GM12878 (cell line): ENCODE measurements at regions not wholly inside any gene's neighbourhood (a gene's known extent, or its start where the extent isn't known, plus 50 kb on each side); places are given as distances from the start of the nearest gene placed in this dataset.

Experiments
- FOXK2 ChIP-seq: fragments of 450-650 bp; IDR thresholded peaks from 2 replicates; pipeline ENCODE4 v1.6.1; 2017; ENCODE audit warnings: mild to moderate bottlenecking, moderate library complexity
- JUNB ChIP-seq: IDR thresholded peaks from 2 replicates; pipeline ENCODE4 v1.6.1; 2016; ENCODE audit warnings: antibody characterized with exemption, mild to moderate bottlenecking
- KAT2A ChIP-seq: conservative IDR thresholded peaks from 2 replicates; pipeline ENCODE4 v1.6.1; 2011; ENCODE audit warnings: low read depth, low read length; ENCODE audit not compliant: control insufficient read depth
- NRF1 ChIP-seq: conservative IDR thresholded peaks from 2 replicates; pipeline ENCODE4 v1.6.1; 2011; ENCODE audit warnings: mild to moderate bottlenecking, low read depth, low read length, improper control_type of control experiment
- POLR2AphosphoS5 ChIP-seq: IDR thresholded peaks from 2 replicates; pipeline ENCODE4 v1.6.1; 2011; ENCODE audit warnings: mild to moderate bottlenecking, low read length, inconsistent platforms
- RAD21 ChIP-seq: IDR thresholded peaks from 2 replicates; pipeline ENCODE4 v1.6.1; 2011; ENCODE audit warnings: mild to moderate bottlenecking, low read depth, low read length, moderate library complexity; ENCODE audit not compliant: insufficient read depth
- RAD51 ChIP-seq: fragments of 450-650 bp; IDR thresholded peaks from 2 replicates; pipeline ENCODE4 v1.6.1; 2016; ENCODE audit warnings: moderate library complexity, mild to moderate bottlenecking, inconsistent platforms
- RFX5 ChIP-seq: IDR thresholded peaks from 2 replicates; pipeline ENCODE4 v1.6.1; 2011; ENCODE audit warnings: low read depth, low read length, improper control_type of control experiment
- SMC3 ChIP-seq: IDR thresholded peaks from 2 replicates; pipeline ENCODE4 v1.6.1; 2011; ENCODE audit warnings: low read length, improper control_type of control experiment, borderline replicate concordance
- ZNF274 ChIP-seq: IDR thresholded peaks from one replicate; pipeline ENCODE4 v1.8.0; 2011; ENCODE audit not compliant: insufficient read length, insufficient read depth
- TF ChIP-seq, protein P1 (sequence below): fragments of 450-650 bp; formaldehyde crosslinking; IDR thresholded peaks from 2 replicates; pipeline ENCODE4 v1.4.0; 2020; ENCODE audit warnings: mild to moderate bottlenecking, moderate library complexity
- TF ChIP-seq, protein P2 (sequence below): IDR thresholded peaks from 2 replicates; pipeline ENCODE4 v1.6.1; 2011; ENCODE audit warnings: low read depth, mild to moderate bottlenecking, low read length, moderate library complexity, borderline replicate concordance; ENCODE audit errors: extremely low read depth
- TF ChIP-seq, protein P3 (sequence below), 3 experiments: IDR thresholded peaks in 2 of 3; conservative IDR thresholded peaks in 1 of 3; 2 replicates each; pipeline ENCODE4 v1.5.1; 2011; ENCODE audit warnings: low read depth in 3 of 3, low read length in 3 of 3, mild to moderate bottlenecking in 3 of 3, control low read depth in 2 of 3, moderate library complexity in 2 of 3, inconsistent platforms in 1 of 3, mixed read lengths in 1 of 3; ENCODE audit not compliant: control insufficient read depth in 2 of 3, insufficient read depth in 1 of 3; ENCODE audit errors: extremely low read depth in 1 of 3
- TF ChIP-seq, protein P4 (sequence below): fragments of 450-650 bp; IDR thresholded peaks from 2 replicates; pipeline ENCODE4 v1.6.1; 2016; ENCODE audit warnings: mild to moderate bottlenecking, moderate library complexity, borderline replicate concordance

DNA sequence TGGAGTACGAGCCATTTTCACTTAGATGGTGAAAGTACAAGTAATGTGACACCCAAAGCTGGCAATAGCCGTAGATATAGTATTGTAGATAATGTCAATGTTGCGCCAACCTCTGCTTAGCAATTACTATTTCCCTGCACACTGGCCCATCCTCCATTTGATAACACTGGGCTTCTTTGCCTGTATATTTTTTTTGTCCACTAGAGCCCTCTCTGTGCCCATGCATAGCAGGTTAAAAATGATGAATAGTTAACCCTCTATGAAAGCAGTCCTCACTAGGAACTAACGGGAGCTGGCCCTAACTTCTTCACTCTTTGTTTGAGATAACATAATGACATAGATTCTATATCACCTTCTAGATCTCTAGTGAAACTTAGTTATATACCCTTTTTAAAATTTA is 416.8 kb downstream of the TUSC1 start:
- TF ChIP-seq ZNF274 (no peak), RAD51 (no peak), RFX5 (no peak), NRF1 (no peak), KAT2A (no peak), FOXK2 (no peak), JUNB (no peak), RAD21 (no peak), SMC3 (no peak), POLR2AphosphoS5 (no peak)
- TF ChIP-seq, protein P1, sequence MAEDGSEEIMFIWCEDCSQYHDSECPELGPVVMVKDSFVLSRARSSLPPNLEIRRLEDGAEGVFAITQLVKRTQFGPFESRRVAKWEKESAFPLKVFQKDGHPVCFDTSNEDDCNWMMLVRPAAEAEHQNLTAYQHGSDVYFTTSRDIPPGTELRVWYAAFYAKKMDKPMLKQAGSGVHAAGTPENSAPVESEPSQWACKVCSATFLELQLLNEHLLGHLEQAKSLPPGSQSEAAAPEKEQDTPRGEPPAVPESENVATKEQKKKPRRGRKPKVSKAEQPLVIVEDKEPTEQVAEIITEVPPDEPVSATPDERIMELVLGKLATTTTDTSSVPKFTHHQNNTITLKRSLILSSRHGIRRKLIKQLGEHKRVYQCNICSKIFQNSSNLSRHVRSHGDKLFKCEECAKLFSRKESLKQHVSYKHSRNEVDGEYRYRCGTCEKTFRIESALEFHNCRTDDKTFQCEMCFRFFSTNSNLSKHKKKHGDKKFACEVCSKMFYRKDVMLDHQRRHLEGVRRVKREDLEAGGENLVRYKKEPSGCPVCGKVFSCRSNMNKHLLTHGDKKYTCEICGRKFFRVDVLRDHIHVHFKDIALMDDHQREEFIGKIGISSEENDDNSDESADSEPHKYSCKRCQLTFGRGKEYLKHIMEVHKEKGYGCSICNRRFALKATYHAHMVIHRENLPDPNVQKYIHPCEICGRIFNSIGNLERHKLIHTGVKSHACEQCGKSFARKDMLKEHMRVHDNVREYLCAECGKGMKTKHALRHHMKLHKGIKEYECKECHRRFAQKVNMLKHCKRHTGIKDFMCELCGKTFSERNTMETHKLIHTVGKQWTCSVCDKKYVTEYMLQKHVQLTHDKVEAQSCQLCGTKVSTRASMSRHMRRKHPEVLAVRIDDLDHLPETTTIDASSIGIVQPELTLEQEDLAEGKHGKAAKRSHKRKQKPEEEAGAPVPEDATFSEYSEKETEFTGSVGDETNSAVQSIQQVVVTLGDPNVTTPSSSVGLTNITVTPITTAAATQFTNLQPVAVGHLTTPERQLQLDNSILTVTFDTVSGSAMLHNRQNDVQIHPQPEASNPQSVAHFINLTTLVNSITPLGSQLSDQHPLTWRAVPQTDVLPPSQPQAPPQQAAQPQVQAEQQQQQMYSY, result no peak
- TF ChIP-seq, protein P2, sequence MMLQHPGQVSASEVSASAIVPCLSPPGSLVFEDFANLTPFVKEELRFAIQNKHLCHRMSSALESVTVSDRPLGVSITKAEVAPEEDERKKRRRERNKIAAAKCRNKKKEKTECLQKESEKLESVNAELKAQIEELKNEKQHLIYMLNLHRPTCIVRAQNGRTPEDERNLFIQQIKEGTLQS, result no peak
- TF ChIP-seq, protein P3, sequence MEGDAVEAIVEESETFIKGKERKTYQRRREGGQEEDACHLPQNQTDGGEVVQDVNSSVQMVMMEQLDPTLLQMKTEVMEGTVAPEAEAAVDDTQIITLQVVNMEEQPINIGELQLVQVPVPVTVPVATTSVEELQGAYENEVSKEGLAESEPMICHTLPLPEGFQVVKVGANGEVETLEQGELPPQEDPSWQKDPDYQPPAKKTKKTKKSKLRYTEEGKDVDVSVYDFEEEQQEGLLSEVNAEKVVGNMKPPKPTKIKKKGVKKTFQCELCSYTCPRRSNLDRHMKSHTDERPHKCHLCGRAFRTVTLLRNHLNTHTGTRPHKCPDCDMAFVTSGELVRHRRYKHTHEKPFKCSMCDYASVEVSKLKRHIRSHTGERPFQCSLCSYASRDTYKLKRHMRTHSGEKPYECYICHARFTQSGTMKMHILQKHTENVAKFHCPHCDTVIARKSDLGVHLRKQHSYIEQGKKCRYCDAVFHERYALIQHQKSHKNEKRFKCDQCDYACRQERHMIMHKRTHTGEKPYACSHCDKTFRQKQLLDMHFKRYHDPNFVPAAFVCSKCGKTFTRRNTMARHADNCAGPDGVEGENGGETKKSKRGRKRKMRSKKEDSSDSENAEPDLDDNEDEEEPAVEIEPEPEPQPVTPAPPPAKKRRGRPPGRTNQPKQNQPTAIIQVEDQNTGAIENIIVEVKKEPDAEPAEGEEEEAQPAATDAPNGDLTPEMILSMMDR (IDR thresholded peaks at IDR 0.05 in 2 of 3, conservative IDR thresholded peaks at IDR 0.05 in 1 of 3; ENCODE audit: control insufficient read depth in 2 of 3, extremely low read depth in 1 of 3, insufficient read depth in 1 of 3, low read depth in 3 of 3, low read length in 3 of 3), result no peak
- TF ChIP-seq, protein P4, sequence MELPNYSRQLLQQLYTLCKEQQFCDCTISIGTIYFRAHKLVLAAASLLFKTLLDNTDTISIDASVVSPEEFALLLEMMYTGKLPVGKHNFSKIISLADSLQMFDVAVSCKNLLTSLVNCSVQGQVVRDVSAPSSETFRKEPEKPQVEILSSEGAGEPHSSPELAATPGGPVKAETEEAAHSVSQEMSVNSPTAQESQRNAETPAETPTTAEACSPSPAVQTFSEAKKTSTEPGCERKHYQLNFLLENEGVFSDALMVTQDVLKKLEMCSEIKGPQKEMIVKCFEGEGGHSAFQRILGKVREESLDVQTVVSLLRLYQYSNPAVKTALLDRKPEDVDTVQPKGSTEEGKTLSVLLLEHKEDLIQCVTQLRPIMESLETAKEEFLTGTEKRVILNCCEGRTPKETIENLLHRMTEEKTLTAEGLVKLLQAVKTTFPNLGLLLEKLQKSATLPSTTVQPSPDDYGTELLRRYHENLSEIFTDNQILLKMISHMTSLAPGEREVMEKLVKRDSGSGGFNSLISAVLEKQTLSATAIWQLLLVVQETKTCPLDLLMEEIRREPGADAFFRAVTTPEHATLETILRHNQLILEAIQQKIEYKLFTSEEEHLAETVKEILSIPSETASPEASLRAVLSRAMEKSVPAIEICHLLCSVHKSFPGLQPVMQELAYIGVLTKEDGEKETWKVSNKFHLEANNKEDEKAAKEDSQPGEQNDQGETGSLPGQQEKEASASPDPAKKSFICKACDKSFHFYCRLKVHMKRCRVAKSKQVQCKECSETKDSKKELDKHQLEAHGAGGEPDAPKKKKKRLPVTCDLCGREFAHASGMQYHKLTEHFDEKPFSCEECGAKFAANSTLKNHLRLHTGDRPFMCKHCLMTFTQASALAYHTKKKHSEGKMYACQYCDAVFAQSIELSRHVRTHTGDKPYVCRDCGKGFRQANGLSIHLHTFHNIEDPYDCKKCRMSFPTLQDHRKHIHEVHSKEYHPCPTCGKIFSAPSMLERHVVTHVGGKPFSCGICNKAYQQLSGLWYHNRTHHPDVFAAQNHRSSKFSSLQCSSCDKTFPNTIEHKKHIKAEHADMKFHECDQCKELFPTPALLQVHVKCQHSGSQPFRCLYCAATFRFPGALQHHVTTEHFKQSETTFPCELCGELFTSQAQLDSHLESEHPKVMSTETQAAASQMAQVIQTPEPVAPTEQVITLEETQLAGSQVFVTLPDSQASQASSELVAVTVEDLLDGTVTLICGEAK, result no peak
